Heart right ventricle (tissue), 16 donors: ENCODE measurements at regions not wholly inside any gene's neighbourhood (a gene's known extent, or its start where the extent isn't known, plus 50 kb on each side); places are given as distances from the start of the nearest gene placed in this dataset.

Experiments used
- ATAC-seq, 8 donors: fragments of 200-7000 bp; cut with Tn5 transposase; one replicate each; pipeline ENCODE4 v1.9.1; 2020; ENCODE audit warnings: mild to moderate bottlenecking in 8 of 8, moderate library complexity in 8 of 8, moderate number of reproducible peaks in 1 of 8
- DNase-seq, 2 donors: peaks; one replicate each; pipeline ENCODE4 v3.0.0-alpha.2; 2020
- H3K27ac ChIP-seq, 10 donors: fragments of 200-600 bp; sonication (generic) in 2 of 10; one replicate each; pipeline versions ENCODE4 v1.5.0 to v1.8.0; 2020 to 2022; ENCODE audit warnings: mild to moderate bottlenecking in 3 of 10
- H3K27me3 ChIP-seq, 7 donors: fragments of 200-600 bp; one replicate each; pipeline ENCODE4 v1.8.0; 2021 to 2022; ENCODE audit warnings: mild to moderate bottlenecking in 2 of 7
- H3K36me3 ChIP-seq, 9 donors: fragments of 200-600 bp; sonication (generic) in 1 of 9; one replicate each; pipeline versions ENCODE4 v1.5.0 to v1.8.0; 2020 to 2022; ENCODE audit warnings: mild to moderate bottlenecking in 2 of 9
- H3K4me1 ChIP-seq, 9 donors: fragments of 200-600 bp; sonication (generic) in 1 of 9; one replicate each; pipeline versions ENCODE4 v1.5.0 to v1.8.0; 2020 to 2022; ENCODE audit warnings: mild to moderate bottlenecking in 4 of 9
- H3K4me3 ChIP-seq, 10 donors: fragments of 200-600 bp; sonication (generic) in 2 of 10; one replicate each; pipeline versions ENCODE4 v1.5.0 to v1.8.0; 2020 to 2022; ENCODE audit warnings: mild to moderate bottlenecking in 7 of 10, moderate library complexity in 2 of 10
- H3K9me3 ChIP-seq, 11 donors: fragments of 200-600 bp in 10 of 11; sonication (generic) in 2 of 11; one replicate each; pipeline versions ENCODE4 v1.5.0 to v1.8.0; 2013 to 2022; ENCODE audit warnings: mild to moderate bottlenecking in 2 of 11, control low read depth in 1 of 11, moderate library complexity in 1 of 11
- CTCF ChIP-seq, 9 donors: fragments of 200-600 bp; sonication (generic) in 2 of 9; IDR thresholded peaks; one replicate each; pipeline versions ENCODE4 v1.5.0 to v1.8.0; 2021 to 2022; ENCODE audit warnings: antibody characterized with exemption in 9 of 9, mild to moderate bottlenecking in 5 of 9, moderate library complexity in 1 of 9
- WGBS, 2 donors: extraction: QIAGEN DNeasy Blood & Tissue Kit; methylation state at CpG; one replicate each; pipeline ENCODE4 v1.1.7; 2013; ENCODE audit warnings: inconsistent platforms in 1 of 2; 5-methylcytosine and 5-hydroxymethylcytosine counted together
- intact Hi-C, 10 donors: fragments of 100-400 bp; cut with DNase I; formaldehyde crosslinking; loops; one replicate each; pipeline versions ENCODE4 v1.11.1 to v1.14.2; 2022
- donor health status: Arrhythmogenic right ventricular cardiomyopathy.
- donor health status: ischemic (EF 13 %, LVEDD 7.1; RV severe dilation, severe dysfunction).
- donor health status: healthy with polysubstance abuse.
- donor health status: DM: no; HTN: yes; CAD: no.
- donor health status: DM: no; HTN: no; CAD: no.
- donor health status: ischemic (EF 25% LVEDD 6.9; RV normal size, moderate dysfunction).
- donor health status: ischemic (EF 25% LVEDD 5.7; RV mildly dilated, moderate dysfunction).
- donor health status: healthy.
- donor health status: DM: yes; HTN: yes; CAD: no.
- donor health status: Ischemic cardiomyopathy.
- donor health status: ischemic (EF 35%, LVEDD 5.7; RV mildly dilated, moderate dysfunction).
- donor health status: nonischemic (EF 11% LVEDD 7.7; RV severe dilation, severe dysfunction).
- donor health status: DM: yes; HTN: yes; CAD: no.
- donor health status: PGD.
- donor health status: ischemic (EF 29% LVEDD 5.4; RV normal size, mild dysfunction).
- donor health status: nonischemic (EF 23%, LVEDD 6.1; RV moderate dilation, normal function).

GRCh38 chr10:53597835-53598251 lies 825.3 kb upstream of the MBL2 start:
- intact Hi-C loops: no loop called here
- Histone ChIP-seq H3K36me3 (no peaks in the 10 kb centered on the region), H3K4me3 (no peak overlapping the region), H3K4me1 (no peaks in the 10 kb centered on the region), H3K27ac (no peak overlapping the region), H3K9me3 (peaks cover 0 to 1% (median 0%) of the 10 kb centered on the region in 11 donors), H3K27me3 (peaks cover 0 to 15% (median 6%) of the 10 kb centered on the region in 7 donors)
- DNase-seq (no peak), ATAC-seq (no peak)
- 57 to 65% methylated on average over 2 of the region's 2 CpGs for WGBS, 2 donors
- TF ChIP-seq CTCF (IDR thresholded peaks at IDR 0.05): no peak

- 93 to 97% methylated on average over 2 of the region's 2 CpGs for WGBS, 2 donors
- intact Hi-C loops: no loop called here
- no peaks in the 10 kb centered on the region for H3K4me1 ChIP-seq
Observed at GRCh38 chr10:53580465-53580864, 807.9 kb upstream of the MBL2 start.

GRCh38 chr10:53579773-53580172 lies 807.2 kb upstream of the MBL2 start:
- 58 to 80% methylated on average over 1 of the region's 1 CpG for WGBS, 2 donors
- H3K36me3 ChIP-seq: no peaks in the 10 kb centered on the region
- H3K4me3 ChIP-seq: no peak overlapping the region
- H3K9me3 ChIP-seq: no peaks in the 10 kb centered on the region
- no peaks in the 10 kb centered on the region for H3K27me3 ChIP-seq
- no peak overlapping the region for H3K27ac ChIP-seq
- H3K4me1 ChIP-seq: no peaks in the 10 kb centered on the region
- ATAC-seq (no peak), DNase-seq (no peak)
- no peak for TF ChIP-seq CTCF (IDR thresholded peaks at IDR 0.05)
- intact Hi-C loops: no loop called here

More at GRCh38 chr10:53580465-53580864, 807.9 kb upstream of the MBL2 start:
- DNase-seq (no peak), ATAC-seq (no peak)
- no peaks in the 10 kb centered on the region for H3K27me3 ChIP-seq
- H3K36me3 ChIP-seq: no peaks in the 10 kb centered on the region
- no peak overlapping the region for H3K27ac ChIP-seq
- no peak overlapping the region for H3K4me3 ChIP-seq
- H3K9me3 ChIP-seq: no peaks in the 10 kb centered on the region
- no peak for TF ChIP-seq CTCF (IDR thresholded peaks at IDR 0.05)

- no peaks in the 10 kb centered on the region for H3K27me3 ChIP-seq
- 76 to 94% methylated on average over 3 of the region's 3 CpGs for WGBS, 2 donors
- intact Hi-C loops: no loop called here
- TF ChIP-seq CTCF (IDR thresholded peaks at IDR 0.05): no peak
- H3K4me3 ChIP-seq: no peak overlapping the region
- DNase-seq (no peak), ATAC-seq (no peak)
- no peaks in the 10 kb centered on the region for H3K9me3 ChIP-seq
- H3K4me1 ChIP-seq: no peaks in the 10 kb centered on the region
- H3K36me3 ChIP-seq: no peaks in the 10 kb centered on the region
- H3K27ac ChIP-seq: no peak overlapping the region
Observed at GRCh38 chr10:53574024-53574423, 801.4 kb upstream of the MBL2 start.

- DNase-seq: no peak
- no peaks in the 10 kb centered on the region for H3K36me3 ChIP-seq
- H3K4me3 ChIP-seq: no peak overlapping the region
- H3K4me1 ChIP-seq: no peaks in the 10 kb centered on the region
- no peak for TF ChIP-seq CTCF (IDR thresholded peaks at IDR 0.05)
- no peaks in the 10 kb centered on the region for H3K27me3 ChIP-seq
- ATAC-seq: no peak
- intact Hi-C loops: no loop called here
- no peak overlapping the region for H3K27ac ChIP-seq
- no peaks in the 10 kb centered on the region for H3K9me3 ChIP-seq
Observed at GRCh38 chr10:53573498-53573897, 800.9 kb upstream of the MBL2 start.
